GM23338 (cell line): ENCODE measurements at regions not wholly inside any gene's neighbourhood (a gene's known extent, or its start where the extent isn't known, plus 50 kb on each side); places are given as distances from the start of the nearest gene placed in this dataset.
A peak's percentile ranks its signal among the peaks of the same experiment; 100 is the strongest.

ENCODE experiments used
- ATAC-seq: fragments of 200-7000 bp; cut with Tn5 transposase; 3 replicates; pipeline ENCODE4 v1.9.1; 2020
- DNase-seq: peaks from one replicate; pipeline ENCODE4 v3.0.0-alpha.2; 2015; ENCODE audit warnings: low spot score
- H2AFZ ChIP-seq: fragments of 200-600 bp; sonication (generic); 2 replicates; pipeline ENCODE4 v1.8.0; 2016; ENCODE audit warnings: antibody characterized with exemption, mild to moderate bottlenecking, moderate library complexity
- H3F3A ChIP-seq: fragments of 200-600 bp; sonication (generic); replicated peaks from 2 replicates; pipeline ENCODE4 v1.8.0; 2017; ENCODE audit warnings: antibody characterized with exemption, mixed run types, low read depth
- H3K27ac ChIP-seq: fragments of 200-600 bp; sonication (generic); 2 replicates; pipeline ENCODE4 v1.6.1; 2016; ENCODE audit warnings: low read depth
- H3K27me3 ChIP-seq: fragments of 200-600 bp; sonication (generic); 2 replicates; pipeline ENCODE4 v1.8.0; 2016; ENCODE audit warnings: mild to moderate bottlenecking, mixed run types, moderate library complexity; ENCODE audit not compliant: insufficient read depth
- H3K36me3 ChIP-seq: fragments of 200-600 bp; sonication (generic); 2 replicates; pipeline ENCODE4 v1.8.0; 2016; ENCODE audit warnings: mild to moderate bottlenecking; ENCODE audit not compliant: insufficient read depth
- H3K4me1 ChIP-seq: fragments of 200-600 bp; sonication (generic); 2 replicates; pipeline ENCODE4 v1.8.0; 2016; ENCODE audit warnings: mild to moderate bottlenecking, moderate library complexity; ENCODE audit not compliant: insufficient read depth
- H3K4me2 ChIP-seq: fragments of 200-600 bp; sonication (generic); 2 replicates; pipeline ENCODE4 v1.7.1; 2017; ENCODE audit warnings: mixed run types
- H3K4me3 ChIP-seq: fragments of 200-600 bp; sonication (generic); 2 replicates; pipeline ENCODE4 v1.6.1; 2016; ENCODE audit warnings: mixed run types
- H3K79me2 ChIP-seq: fragments of 200-600 bp; sonication (generic); replicated peaks from 2 replicates; pipeline ENCODE4 v1.8.0; 2017; ENCODE audit warnings: mild to moderate bottlenecking; ENCODE audit not compliant: insufficient read depth
- H3K9me2 ChIP-seq: fragments of 200-600 bp; sonication (generic); 2 replicates; pipeline ENCODE4 v1.8.0; 2017; ENCODE audit not compliant: insufficient read depth
- H4K20me1 ChIP-seq: fragments of 200-600 bp; sonication (generic); replicated peaks from 2 replicates; pipeline ENCODE4 v1.8.0; 2017; ENCODE audit warnings: mild to moderate bottlenecking; ENCODE audit not compliant: insufficient read depth
- H3K27ac Mint-ChIP-seq: 2 replicates; pipeline ENCODE4 v1.8.0; 2020; ENCODE audit warnings: inconsistent platforms, mild to moderate bottlenecking, moderate library complexity, mixed read lengths
- H3K27me3 Mint-ChIP-seq: 3 replicates; pipeline ENCODE4 v1.8.0; 2022; ENCODE audit warnings: low read depth, mild to moderate bottlenecking, moderate library complexity, mixed read lengths, inconsistent platforms; ENCODE audit not compliant: insufficient read depth, poor library complexity
- H3K36me3 Mint-ChIP-seq: 3 replicates; pipeline ENCODE4 v1.8.0; 2021; ENCODE audit warnings: low read depth, mild to moderate bottlenecking, inconsistent platforms, moderate library complexity, mixed read lengths
- H3K4me1 Mint-ChIP-seq: 3 replicates; pipeline ENCODE4 v1.8.0; 2020; ENCODE audit warnings: mild to moderate bottlenecking, inconsistent platforms, mixed read lengths
- H3K4me3 Mint-ChIP-seq: 3 replicates; pipeline ENCODE4 v1.8.0; 2021; ENCODE audit warnings: moderate library complexity, mild to moderate bottlenecking, inconsistent platforms, mixed read lengths
- H3K9me3 Mint-ChIP-seq: 3 replicates; pipeline ENCODE4 v1.8.0; 2020; ENCODE audit warnings: moderate library complexity, mild to moderate bottlenecking, inconsistent platforms, mixed read lengths
- CREB1 ChIP-seq: fragments of 250-450 bp; sonication (Bioruptor Pico); IDR thresholded peaks from 2 replicates; pipeline ENCODE4 v1.5.0; 2020; ENCODE audit warnings: low read depth, mild to moderate bottlenecking, moderate library complexity
- EZH2 ChIP-seq: fragments of 200-600 bp; sonication (generic); IDR thresholded peaks from one replicate; pipeline ENCODE4 v1.8.0; 2017; ENCODE audit warnings: antibody characterized with exemption, mild to moderate bottlenecking, low read depth; ENCODE audit not compliant: unreplicated experiment
- JUNB ChIP-seq: IDR thresholded peaks from one replicate; pipeline ENCODE4 v1.6.1; 2016; ENCODE audit warnings: antibody characterized with exemption; ENCODE audit not compliant: unreplicated experiment
- NANOG ChIP-seq: IDR thresholded peaks from 2 replicates; pipeline ENCODE4 v1.6.1; 2016; ENCODE audit warnings: antibody characterized with exemption, borderline replicate concordance
- POLR2AphosphoS5 ChIP-seq: IDR thresholded peaks from 2 replicates; pipeline ENCODE4 v1.6.1; 2016; ENCODE audit warnings: antibody characterized with exemption, low read depth
- STAT1 ChIP-seq: IDR thresholded peaks from one replicate; pipeline ENCODE4 v1.6.1; 2016; ENCODE audit warnings: antibody characterized with exemption; ENCODE audit not compliant: unreplicated experiment
- ZNF114 ChIP-seq: fragments of 250-450 bp; sonication (Bioruptor Pico); IDR thresholded peaks from 2 replicates; pipeline ENCODE4 v1.5.0; 2020; ENCODE audit warnings: mild to moderate bottlenecking, moderate library complexity
- TF ChIP-seq, protein P1 (sequence below): fragments of 250-450 bp; sonication (Bioruptor Pico); IDR thresholded peaks from 2 replicates; pipeline ENCODE4 v1.5.0; 2020; ENCODE audit warnings: mild to moderate bottlenecking, moderate library complexity
- TF ChIP-seq, protein P2 (sequence below), 2 experiments: fragments of 200-600 bp in 1 of 2; sonication (generic) in 1 of 2; conservative IDR thresholded peaks; 2 replicates each; pipeline versions ENCODE4 v1.5.1 to v1.6.1; 2016 to 2017; ENCODE audit warnings: antibody characterized with exemption in 2 of 2, low read depth in 2 of 2, mild to moderate bottlenecking in 2 of 2, moderate library complexity in 1 of 2

DNA sequence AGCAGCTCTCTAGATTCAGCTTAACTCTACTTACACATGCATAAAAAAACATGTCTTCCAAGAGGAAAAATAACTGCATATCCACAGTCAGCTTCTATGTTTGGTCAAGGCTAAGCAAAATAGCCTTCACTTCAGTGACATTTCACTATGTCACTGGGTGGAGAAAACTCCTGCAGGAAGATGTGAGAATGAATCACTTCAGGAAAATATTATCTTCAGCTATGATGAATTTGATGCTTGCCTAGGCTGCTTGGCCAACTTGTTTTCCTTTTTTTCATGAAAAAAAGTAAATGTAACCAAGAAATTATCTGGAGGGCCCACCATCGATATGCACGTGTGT lies 143.0 kb upstream of the ZNF608 start:
- H3K4me1 Mint-ChIP-seq = peaks cover 31% of the 10 kb centered on the region
- Histone ChIP-seq H3K9me2 (no peaks in the 10 kb centered on the region), H4K20me1 (no peaks in the 10 kb centered on the region), H3F3A (peaks cover 12% of the 10 kb centered on the region), H3K79me2 (no peaks in the 10 kb centered on the region), H3K4me3 (peak overlapping the region; percentile 35), H3K27ac (peak overlapping the region; percentile 86), H3K36me3 (no peaks in the 10 kb centered on the region), H3K4me1 (peaks cover 29% of the 10 kb centered on the region), H2AFZ (peak overlapping the region; percentile 11; the same call in 1 of the 2 replicates), H3K27me3 (no peaks in the 10 kb centered on the region), H3K4me2 (peak overlapping the region; percentile 74)
- H3K36me3 Mint-ChIP-seq = peaks cover 23% of the 10 kb centered on the region
- H3K9me3 Mint-ChIP-seq = peaks cover 16% of the 10 kb centered on the region
- ATAC-seq (no peak), DNase-seq (no peak)
- peak overlapping the region; percentile 45 for H3K27ac Mint-ChIP-seq
- H3K4me3 Mint-ChIP-seq = peak overlapping the region; percentile 34; the same call in 1 of the 3 replicates
- TF ChIP-seq, protein P1, sequence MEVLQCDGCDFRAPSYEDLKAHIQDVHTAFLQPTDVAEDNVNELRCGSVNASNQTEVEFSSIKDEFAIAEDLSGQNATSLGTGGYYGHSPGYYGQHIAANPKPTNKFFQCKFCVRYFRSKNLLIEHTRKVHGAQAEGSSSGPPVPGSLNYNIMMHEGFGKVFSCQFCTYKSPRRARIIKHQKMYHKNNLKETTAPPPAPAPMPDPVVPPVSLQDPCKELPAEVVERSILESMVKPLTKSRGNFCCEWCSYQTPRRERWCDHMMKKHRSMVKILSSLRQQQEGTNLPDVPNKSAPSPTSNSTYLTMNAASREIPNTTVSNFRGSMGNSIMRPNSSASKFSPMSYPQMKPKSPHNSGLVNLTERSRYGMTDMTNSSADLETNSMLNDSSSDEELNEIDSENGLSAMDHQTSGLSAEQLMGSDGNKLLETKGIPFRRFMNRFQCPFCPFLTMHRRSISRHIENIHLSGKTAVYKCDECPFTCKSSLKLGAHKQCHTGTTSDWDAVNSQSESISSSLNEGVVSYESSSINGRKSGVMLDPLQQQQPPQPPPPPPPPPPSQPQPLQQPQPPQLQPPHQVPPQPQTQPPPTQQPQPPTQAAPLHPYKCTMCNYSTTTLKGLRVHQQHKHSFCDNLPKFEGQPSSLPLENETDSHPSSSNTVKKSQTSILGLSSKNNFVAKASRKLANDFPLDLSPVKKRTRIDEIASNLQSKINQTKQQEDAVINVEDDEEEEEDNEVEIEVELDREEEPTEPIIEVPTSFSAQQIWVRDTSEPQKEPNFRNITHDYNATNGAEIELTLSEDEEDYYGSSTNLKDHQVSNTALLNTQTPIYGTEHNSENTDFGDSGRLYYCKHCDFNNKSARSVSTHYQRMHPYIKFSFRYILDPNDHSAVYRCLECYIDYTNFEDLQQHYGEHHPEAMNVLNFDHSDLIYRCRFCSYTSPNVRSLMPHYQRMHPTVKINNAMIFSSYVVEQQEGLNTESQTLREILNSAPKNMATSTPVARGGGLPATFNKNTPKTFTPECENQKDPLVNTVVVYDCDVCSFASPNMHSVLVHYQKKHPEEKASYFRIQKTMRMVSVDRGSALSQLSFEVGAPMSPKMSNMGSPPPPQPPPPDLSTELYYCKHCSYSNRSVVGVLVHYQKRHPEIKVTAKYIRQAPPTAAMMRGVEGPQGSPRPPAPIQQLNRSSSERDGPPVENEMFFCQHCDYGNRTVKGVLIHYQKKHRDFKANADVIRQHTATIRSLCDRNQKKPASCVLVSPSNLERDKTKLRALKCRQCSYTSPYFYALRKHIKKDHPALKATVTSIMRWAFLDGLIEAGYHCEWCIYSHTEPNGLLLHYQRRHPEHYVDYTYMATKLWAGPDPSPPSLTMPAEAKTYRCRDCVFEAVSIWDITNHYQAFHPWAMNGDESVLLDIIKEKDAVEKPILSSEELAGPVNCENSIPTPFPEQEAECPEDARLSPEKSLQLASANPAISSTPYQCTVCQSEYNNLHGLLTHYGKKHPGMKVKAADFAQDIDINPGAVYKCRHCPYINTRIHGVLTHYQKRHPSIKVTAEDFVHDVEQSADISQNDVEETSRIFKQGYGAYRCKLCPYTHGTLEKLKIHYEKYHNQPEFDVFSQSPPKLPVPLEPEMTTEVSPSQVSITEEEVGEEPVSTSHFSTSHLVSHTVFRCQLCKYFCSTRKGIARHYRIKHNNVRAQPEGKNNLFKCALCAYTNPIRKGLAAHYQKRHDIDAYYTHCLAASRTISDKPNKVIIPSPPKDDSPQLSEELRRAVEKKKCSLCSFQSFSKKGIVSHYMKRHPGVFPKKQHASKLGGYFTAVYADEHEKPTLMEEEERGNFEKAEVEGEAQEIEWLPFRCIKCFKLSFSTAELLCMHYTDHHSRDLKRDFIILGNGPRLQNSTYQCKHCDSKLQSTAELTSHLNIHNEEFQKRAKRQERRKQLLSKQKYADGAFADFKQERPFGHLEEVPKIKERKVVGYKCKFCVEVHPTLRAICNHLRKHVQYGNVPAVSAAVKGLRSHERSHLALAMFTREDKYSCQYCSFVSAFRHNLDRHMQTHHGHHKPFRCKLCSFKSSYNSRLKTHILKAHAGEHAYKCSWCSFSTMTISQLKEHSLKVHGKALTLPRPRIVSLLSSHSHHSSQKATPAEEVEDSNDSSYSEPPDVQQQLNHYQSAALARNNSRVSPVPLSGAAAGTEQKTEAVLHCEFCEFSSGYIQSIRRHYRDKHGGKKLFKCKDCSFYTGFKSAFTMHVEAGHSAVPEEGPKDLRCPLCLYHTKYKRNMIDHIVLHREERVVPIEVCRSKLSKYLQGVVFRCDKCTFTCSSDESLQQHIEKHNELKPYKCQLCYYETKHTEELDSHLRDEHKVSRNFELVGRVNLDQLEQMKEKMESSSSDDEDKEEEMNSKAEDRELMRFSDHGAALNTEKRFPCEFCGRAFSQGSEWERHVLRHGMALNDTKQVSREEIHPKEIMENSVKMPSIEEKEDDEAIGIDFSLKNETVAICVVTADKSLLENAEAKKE (CRISPR knock-in tag) = no peak
- TF ChIP-seq POLR2AphosphoS5 (no peak), CREB1 (CRISPR knock-in tag) (no peak), STAT1 (no peak), EZH2 (no peak), NANOG (no peak), JUNB (no peak), ZNF114 (CRISPR knock-in tag) (no peak)
- TF ChIP-seq, protein P2, sequence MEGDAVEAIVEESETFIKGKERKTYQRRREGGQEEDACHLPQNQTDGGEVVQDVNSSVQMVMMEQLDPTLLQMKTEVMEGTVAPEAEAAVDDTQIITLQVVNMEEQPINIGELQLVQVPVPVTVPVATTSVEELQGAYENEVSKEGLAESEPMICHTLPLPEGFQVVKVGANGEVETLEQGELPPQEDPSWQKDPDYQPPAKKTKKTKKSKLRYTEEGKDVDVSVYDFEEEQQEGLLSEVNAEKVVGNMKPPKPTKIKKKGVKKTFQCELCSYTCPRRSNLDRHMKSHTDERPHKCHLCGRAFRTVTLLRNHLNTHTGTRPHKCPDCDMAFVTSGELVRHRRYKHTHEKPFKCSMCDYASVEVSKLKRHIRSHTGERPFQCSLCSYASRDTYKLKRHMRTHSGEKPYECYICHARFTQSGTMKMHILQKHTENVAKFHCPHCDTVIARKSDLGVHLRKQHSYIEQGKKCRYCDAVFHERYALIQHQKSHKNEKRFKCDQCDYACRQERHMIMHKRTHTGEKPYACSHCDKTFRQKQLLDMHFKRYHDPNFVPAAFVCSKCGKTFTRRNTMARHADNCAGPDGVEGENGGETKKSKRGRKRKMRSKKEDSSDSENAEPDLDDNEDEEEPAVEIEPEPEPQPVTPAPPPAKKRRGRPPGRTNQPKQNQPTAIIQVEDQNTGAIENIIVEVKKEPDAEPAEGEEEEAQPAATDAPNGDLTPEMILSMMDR (conservative IDR thresholded peaks at IDR 0.05; ENCODE audit: low read depth in 2 of 2) = no peak
- peaks cover 6% of the 10 kb centered on the region for H3K27me3 Mint-ChIP-seq
